OCI-LY1 (cell line): ENCODE measurements at regions not wholly inside any gene's neighbourhood (a gene's known extent, or its start where the extent isn't known, plus 50 kb on each side); places are given as distances from the start of the nearest gene placed in this dataset.

ENCODE experiments used
- H2AFZ ChIP-seq: fragments of 200-600 bp; sonication (generic), shearing (Covaris generic); 2 replicates; pipeline ENCODE4 v1.6.0; 2014; ENCODE audit warnings: antibody characterized with exemption, mild to moderate bottlenecking, low read length
- H3F3A ChIP-seq: fragments of 200-600 bp; sonication (generic), shearing (Covaris generic); 2 replicates; pipeline ENCODE4 v1.6.0; 2014; ENCODE audit warnings: mild to moderate bottlenecking, antibody characterized with exemption, low read length, moderate library complexity; ENCODE audit not compliant: insufficient read depth
- H3K27ac ChIP-seq: fragments of 200-600 bp; sonication (generic); 2 replicates; pipeline ENCODE4 v1.5.1; 2014; ENCODE audit warnings: low read length, mixed run types, mild to moderate bottlenecking, low read depth; ENCODE audit not compliant: poor library complexity, severe bottlenecking
- H3K27me3 ChIP-seq: fragments of 200-600 bp; sonication (generic); 2 replicates; pipeline ENCODE4 v1.6.0; 2014; ENCODE audit warnings: antibody characterized with exemption, mild to moderate bottlenecking, low read length, moderate library complexity; ENCODE audit not compliant: insufficient read depth
- H3K36me3 ChIP-seq: fragments of 200-600 bp; sonication (generic); 2 replicates; pipeline ENCODE4 v1.6.1; 2014; ENCODE audit warnings: mild to moderate bottlenecking, antibody characterized with exemption, low read length, moderate library complexity, mixed read lengths; ENCODE audit not compliant: insufficient read depth
- H3K4me1 ChIP-seq: fragments of 200-600 bp; sonication (generic); 2 replicates; pipeline ENCODE4 v1.5.1; 2014; ENCODE audit warnings: mild to moderate bottlenecking, low read length, moderate library complexity; ENCODE audit not compliant: insufficient read depth, severe bottlenecking
- H3K4me2 ChIP-seq: fragments of 200-600 bp; sonication (generic), shearing (Covaris generic); 2 replicates; pipeline ENCODE4 v1.6.1; 2014; ENCODE audit warnings: low read length
- H3K4me3 ChIP-seq: fragments of 200-600 bp; sonication (generic); 2 replicates; pipeline ENCODE4 v1.5.1; 2014; ENCODE audit warnings: low read length, low read depth, mild to moderate bottlenecking, mixed read lengths; ENCODE audit not compliant: poor library complexity, severe bottlenecking
- H3K79me2 ChIP-seq: fragments of 200-600 bp; shearing (Covaris generic); 2 replicates; pipeline ENCODE4 v1.6.1; 2016; ENCODE audit warnings: mixed run types, low read length, mixed read lengths; ENCODE audit not compliant: insufficient read depth
- H3K9ac ChIP-seq: fragments of 200-600 bp; sonication (generic), shearing (Covaris generic); 2 replicates; pipeline ENCODE4 v1.6.1; 2014; ENCODE audit warnings: mild to moderate bottlenecking, low read length, mixed read lengths
- H3K9me2 ChIP-seq: fragments of 200-600 bp; sonication (generic), shearing (Covaris generic); 2 replicates; pipeline ENCODE4 v1.6.1; 2014; ENCODE audit warnings: low read depth, mild to moderate bottlenecking, low read length, mixed read lengths
- H3K9me3 ChIP-seq: fragments of 200-600 bp; shearing (Covaris generic); 2 replicates; pipeline ENCODE4 v1.6.1; 2014; ENCODE audit warnings: low read length, mixed read lengths
- H4K20me1 ChIP-seq: fragments of 200-600 bp; sonication (generic), shearing (Covaris generic); 2 replicates; pipeline ENCODE4 v1.6.0; 2016; ENCODE audit warnings: mild to moderate bottlenecking, low read length; ENCODE audit not compliant: insufficient read depth
- CTCF ChIP-seq: fragments of 200-600 bp; sonication (generic), shearing (Covaris generic); IDR thresholded peaks from 2 replicates; pipeline ENCODE4 v1.5.1; 2017; ENCODE audit warnings: mild to moderate bottlenecking, antibody characterized with exemption, low read length, moderate library complexity, mixed read lengths
- EZH2 ChIP-seq: fragments of 200-600 bp; sonication (generic), shearing (Covaris generic); IDR thresholded peaks from 2 replicates; pipeline ENCODE4 v1.8.0; 2017; ENCODE audit warnings: borderline replicate concordance, mixed run types, mild to moderate bottlenecking, antibody characterized with exemption, low read length, moderate library complexity, mixed read lengths

GRCh38 chr2:105588581-105588980 lies 156.1 kb upstream of the NCK2 start:
- H3K9ac ChIP-seq, result no peak overlapping the region
- H3F3A ChIP-seq, result no peaks in the 10 kb centered on the region
- no peaks in the 10 kb centered on the region for H3K36me3 ChIP-seq
- no peaks in the 10 kb centered on the region for H3K4me1 ChIP-seq
- no peak overlapping the region for H2AFZ ChIP-seq
- no peaks in the 10 kb centered on the region for H4K20me1 ChIP-seq
- H3K27ac ChIP-seq, result no peak overlapping the region
- H3K4me2 ChIP-seq, result no peak overlapping the region
- no peaks in the 10 kb centered on the region for H3K9me2 ChIP-seq
- H3K9me3 ChIP-seq, result 0 out of 2 replicates have a peak, but pooled peaks cover 4% of the 10 kb centered on the region
- H3K27me3 ChIP-seq, result 0 out of 2 replicates have a peak, but pooled peaks cover 5% of the 10 kb centered on the region
- no peak overlapping the region for H3K4me3 ChIP-seq
- no peaks in the 10 kb centered on the region for H3K79me2 ChIP-seq
- no peak for TF ChIP-seq EZH2
- TF ChIP-seq CTCF, result no peak

- Histone ChIP-seq H3K27ac (no peak overlapping the region), H3K4me2 (no peak overlapping the region), H3K9ac (no peak overlapping the region), H3K27me3 (no peaks in the 10 kb centered on the region), H4K20me1 (no peaks in the 10 kb centered on the region), H3K36me3 (no peaks in the 10 kb centered on the region), H3K9me2 (no peaks in the 10 kb centered on the region), H3K4me3 (no peak overlapping the region), H3F3A (no peaks in the 10 kb centered on the region), H2AFZ (no peak overlapping the region), H3K9me3 (0 out of 2 replicates have a peak, but pooled peaks cover 4% of the 10 kb centered on the region), H3K4me1 (no peaks in the 10 kb centered on the region), H3K79me2 (no peaks in the 10 kb centered on the region)
- TF ChIP-seq EZH2 (no peak), CTCF (no peak)
These were observed 157.1 kb upstream of the NCK2 start for GRCh38 chr2:105587637-105588036.

- Histone ChIP-seq H2AFZ (no peak overlapping the region), H3K4me1 (no peaks in the 10 kb centered on the region), H3K9ac (no peak overlapping the region), H3F3A (no peaks in the 10 kb centered on the region), H3K9me2 (no peaks in the 10 kb centered on the region), H3K4me2 (no peak overlapping the region), H3K36me3 (no peaks in the 10 kb centered on the region), H3K4me3 (no peak overlapping the region), H3K27me3 (no peaks in the 10 kb centered on the region), H3K79me2 (no peaks in the 10 kb centered on the region), H3K9me3 (0 out of 2 replicates have a peak, but pooled peaks cover 4% of the 10 kb centered on the region), H3K27ac (no peak overlapping the region), H4K20me1 (no peaks in the 10 kb centered on the region)
- TF ChIP-seq CTCF (no peak), EZH2 (no peak)
These were observed 160.2 kb upstream of the NCK2 start for GRCh38 chr2:105584435-105585010.
